ENCODE measurements at regions not wholly inside any gene's neighbourhood (a gene's known extent, or its start where the extent isn't known, plus 50 kb on each side); places are given as distances from the start of the nearest gene placed in this dataset.
A peak's percentile ranks its signal among the peaks of the same experiment; 100 is the strongest.
"Not testable (repeated sequence)": the region's sequence is repeated elsewhere in the genome, so short reads cannot be mapped to it uniquely, and the experiment has no call there.

DNA sequence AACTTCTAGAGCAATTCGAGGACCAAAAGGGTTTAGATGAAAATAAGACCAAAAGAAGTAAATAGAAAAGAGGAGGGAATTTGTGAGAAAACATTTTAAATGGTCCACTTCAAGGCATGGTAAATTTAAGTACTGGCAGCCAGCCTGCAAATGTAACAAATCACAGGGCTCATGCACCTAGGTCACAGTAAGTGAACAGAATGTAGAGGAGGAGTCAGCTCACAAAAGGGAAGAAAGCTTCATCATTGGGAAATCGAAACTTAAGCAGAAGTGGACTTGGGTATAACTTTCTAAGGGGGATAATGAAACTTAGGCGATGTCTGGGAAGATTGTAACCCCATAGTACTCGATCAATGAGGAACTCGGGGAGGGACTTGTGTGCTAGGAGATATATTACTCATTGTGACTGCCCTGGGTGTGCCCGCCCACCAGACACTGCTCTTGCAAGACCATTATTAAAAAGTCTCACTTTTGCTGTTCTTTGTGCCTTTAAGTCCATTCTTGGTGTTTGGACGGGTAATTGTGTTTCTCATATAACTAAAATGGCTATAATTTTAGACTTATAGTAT, 1053.6 kb upstream of the MIR17HG start:
- no peak for DNase-seq

DNA sequence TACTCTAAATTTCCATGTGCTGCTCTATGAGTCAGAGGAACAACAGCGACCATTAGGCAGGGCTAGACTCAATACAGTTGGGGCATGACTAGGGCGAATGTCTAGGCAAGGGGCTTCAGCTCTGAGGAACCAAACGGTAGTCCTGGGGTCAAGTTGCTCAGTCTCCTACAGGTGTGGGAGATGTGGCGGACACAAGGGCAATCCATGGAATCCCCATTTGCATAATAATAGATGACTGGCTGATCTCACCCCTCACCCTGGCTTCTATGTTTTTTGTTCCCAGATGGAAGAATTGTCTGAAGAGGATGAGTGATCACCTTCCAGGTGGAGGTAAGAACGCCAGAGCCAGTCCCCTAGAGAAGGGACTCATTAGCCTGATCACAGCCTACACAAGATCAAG, 1048.2 kb upstream of the MIR17HG start:
- DNase-seq = no peak

GRCh38 chr13:90300015-90300414, 1047.5 kb upstream of the MIR17HG start:
- no peak for DNase-seq

- DNase-seq = peak; percentile 25
Measured at GRCh38 chr13:90302107-90302506, 1045.4 kb upstream of the MIR17HG start.

- DNase-seq = no peak
Measured at GRCh38 chr13:90305796-90306195, 1041.7 kb upstream of the MIR17HG start.

DNA sequence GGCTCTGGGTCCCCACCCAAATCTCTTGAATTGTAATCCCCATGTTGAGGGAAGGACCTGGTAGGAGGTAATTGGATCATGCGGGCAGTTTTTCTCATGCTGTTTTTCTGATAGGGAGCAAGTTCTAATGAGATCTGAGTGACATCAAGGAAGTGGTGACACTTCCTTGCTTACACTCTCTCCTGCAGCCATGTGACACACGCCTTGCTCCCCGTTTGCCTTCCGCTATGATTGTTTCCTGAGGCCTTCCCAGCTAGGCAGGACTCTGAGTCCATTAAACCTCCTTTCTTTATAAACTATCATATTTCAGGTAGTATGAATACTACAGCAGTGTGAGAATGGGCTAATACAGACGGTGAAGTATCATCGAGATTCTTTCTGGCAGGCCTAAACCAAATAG, 1040.4 kb upstream of the MIR17HG start:
- DNase-seq = no peak

GRCh38 chr13:90308249-90308648, 1039.2 kb upstream of the MIR17HG start:
- no peak for DNase-seq

- DNase-seq = no peak
Measured at GRCh38 chr13:90311929-90312328, 1035.6 kb upstream of the MIR17HG start.

GRCh38 chr13:90315061-90315460, 1032.4 kb upstream of the MIR17HG start:
- DNase-seq = no peak

GRCh38 chr13:90320664-90321063, 1026.8 kb upstream of the MIR17HG start:
- no peak for DNase-seq

DNA sequence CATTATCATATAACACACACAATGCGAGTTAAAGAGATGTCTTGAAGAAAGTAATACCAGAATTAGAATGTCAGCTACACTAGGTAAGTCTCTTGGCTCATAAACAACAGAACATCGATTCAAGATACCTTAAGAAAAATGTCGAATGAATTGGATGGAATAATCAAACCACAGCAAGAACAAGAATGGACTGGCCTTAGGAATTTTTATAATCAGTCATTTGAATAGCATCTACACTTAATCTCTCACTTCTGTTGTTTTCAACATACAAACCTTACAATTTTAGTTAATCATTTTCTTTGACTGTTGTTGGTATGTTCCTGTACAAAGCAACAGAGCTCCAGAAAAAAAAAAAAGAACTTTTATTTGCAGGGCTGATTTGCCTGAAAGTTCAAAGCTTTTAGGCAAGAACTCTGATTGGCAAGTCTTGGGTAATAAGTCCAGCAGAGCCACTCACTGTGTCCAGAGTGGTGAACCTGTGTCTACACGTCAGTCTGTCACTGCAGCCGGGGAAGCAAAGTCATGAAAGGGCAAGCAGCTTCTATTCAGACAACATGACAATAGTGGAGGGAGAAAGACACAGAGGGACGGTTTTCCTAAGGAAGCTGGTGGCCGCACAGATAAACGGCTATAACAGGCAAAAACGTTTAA, 1026.1 kb upstream of the MIR17HG start:
- no peak for DNase-seq

- DNase-seq = no peak
Measured at GRCh38 chr13:90329641-90330040, 1017.8 kb upstream of the MIR17HG start.

GRCh38 chr13:90331974-90332373, 1015.5 kb upstream of the MIR17HG start:
- no peak for DNase-seq

- DNase-seq = no peak
Measured at GRCh38 chr13:90336507-90336906, 1011.0 kb upstream of the MIR17HG start.

DNA sequence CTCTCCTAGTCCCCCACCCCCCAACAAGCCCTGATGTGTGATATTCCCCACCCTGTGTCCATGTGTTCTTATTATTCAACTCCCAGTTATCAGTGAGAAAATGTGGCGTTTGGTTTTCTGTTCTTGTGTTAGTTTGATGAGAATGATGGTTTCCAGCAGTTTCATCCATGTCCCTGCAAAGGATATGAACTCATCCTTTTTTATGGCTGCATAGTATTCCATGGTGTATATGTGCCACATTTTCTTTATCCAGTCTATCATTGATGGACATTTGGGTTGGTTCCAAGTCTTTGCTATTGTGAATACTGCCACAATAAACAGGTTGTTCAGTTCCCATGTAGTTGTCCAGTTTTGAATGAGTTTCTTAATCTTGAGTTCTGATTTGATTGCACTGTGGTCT, 1006.1 kb upstream of the MIR17HG start:
- DNase-seq = not testable (repeated sequence)

- not testable (repeated sequence) for DNase-seq
Measured at GRCh38 chr13:90348477-90349136, 998.9 kb upstream of the MIR17HG start.

- no peak for DNase-seq
Measured at GRCh38 chr13:90352763-90353162, 994.7 kb upstream of the MIR17HG start.

- DNase-seq = no peak
Measured at GRCh38 chr13:90355162-90355751, 992.2 kb upstream of the MIR17HG start.

DNA sequence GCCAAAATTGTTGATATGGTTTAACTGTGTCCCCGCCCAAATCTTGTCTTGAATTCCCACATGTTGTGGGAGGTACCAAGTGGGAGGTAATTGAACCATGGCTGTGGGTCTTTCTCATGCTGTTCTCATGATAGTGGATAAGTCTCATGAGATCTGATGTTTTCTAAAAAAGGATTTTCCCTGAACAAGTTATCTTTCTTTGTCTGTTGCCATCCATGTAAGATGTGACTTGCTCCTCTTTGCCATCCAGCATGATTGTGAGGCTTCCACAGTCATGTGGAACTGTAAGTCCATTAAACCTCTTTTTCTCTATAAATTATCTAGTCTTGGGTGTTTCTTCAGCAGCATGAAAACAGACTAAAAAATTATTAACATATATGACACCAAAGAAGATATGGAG, 986.7 kb upstream of the MIR17HG start:
- DNase-seq = no peak

GRCh38 chr13:90362707-90363106, 984.8 kb upstream of the MIR17HG start:
- peak; percentile 7 for DNase-seq

DNA sequence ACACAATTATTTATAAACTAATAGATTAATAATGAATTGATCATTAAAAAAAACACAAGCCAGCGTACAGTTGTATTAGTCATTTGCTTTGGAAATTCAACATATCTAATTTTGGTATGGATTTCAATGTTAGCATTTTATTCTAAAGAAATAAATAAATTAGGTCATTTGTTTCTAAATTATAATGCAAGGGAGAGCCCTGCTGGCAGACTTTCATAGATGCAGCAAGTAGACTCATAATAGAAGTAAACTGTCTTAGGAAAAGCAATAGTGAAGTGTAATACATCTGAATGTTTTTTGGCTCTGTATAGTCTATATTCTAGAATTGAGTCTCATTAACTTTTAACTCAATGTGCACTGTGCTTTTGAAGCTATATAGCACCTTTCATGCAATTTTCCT, 982.4 kb upstream of the MIR17HG start:
- DNase-seq = no peak

DNA sequence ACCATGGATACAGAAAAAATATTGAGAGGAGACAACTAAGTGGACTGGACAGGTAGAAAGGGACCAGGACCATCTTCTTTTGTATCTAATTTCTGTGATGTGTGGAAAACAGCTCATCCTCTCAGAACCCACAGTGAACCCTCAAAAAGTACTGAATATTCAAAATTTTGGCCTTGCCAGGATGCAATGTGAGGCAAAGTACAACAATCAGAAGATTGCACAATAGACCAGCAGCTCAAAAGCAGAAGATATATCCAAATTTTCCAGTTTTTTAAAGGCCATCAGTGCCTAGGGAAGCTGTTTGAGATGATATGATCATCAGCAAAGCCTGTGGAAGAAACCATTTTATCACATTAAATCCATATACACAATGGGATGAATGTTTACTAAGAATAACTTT, 973.3 kb upstream of the MIR17HG start:
- DNase-seq = no peak

DNA sequence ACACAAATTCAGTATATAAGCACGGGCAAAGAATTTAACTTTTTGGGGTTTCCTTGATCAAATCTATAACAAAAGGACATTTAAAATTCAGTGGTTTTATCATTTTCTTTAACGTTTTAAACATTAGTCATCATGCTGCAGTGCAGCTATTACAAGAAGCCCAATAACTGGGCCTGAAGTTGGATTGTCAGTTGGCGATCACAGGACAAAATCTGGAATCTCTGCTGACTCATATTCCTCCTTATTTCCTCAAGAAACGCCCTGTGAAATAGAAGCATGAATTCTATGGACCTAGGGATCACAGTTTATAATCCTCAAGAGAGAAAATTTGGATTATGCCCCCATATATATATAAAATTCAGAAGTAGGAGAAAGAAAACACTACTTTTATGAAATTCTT, 971.6 kb upstream of the MIR17HG start:
- peak; percentile 2 for DNase-seq

- DNase-seq = no peak
Measured at GRCh38 chr13:90382425-90382824, 965.1 kb upstream of the MIR17HG start.
